GM19035 (cell line): ENCODE measurements at regions not wholly inside any gene's neighbourhood (a gene's known extent, or its start where the extent isn't known, plus 50 kb on each side); places are given as distances from the start of the nearest gene placed in this dataset.

Experiments used
- ATAC-seq: cut with Tn5 transposase; IDR thresholded peaks from one replicate; pipeline ENCODE4 v1.9.1; 2021; ENCODE audit not compliant: unreplicated experiment

DNA sequence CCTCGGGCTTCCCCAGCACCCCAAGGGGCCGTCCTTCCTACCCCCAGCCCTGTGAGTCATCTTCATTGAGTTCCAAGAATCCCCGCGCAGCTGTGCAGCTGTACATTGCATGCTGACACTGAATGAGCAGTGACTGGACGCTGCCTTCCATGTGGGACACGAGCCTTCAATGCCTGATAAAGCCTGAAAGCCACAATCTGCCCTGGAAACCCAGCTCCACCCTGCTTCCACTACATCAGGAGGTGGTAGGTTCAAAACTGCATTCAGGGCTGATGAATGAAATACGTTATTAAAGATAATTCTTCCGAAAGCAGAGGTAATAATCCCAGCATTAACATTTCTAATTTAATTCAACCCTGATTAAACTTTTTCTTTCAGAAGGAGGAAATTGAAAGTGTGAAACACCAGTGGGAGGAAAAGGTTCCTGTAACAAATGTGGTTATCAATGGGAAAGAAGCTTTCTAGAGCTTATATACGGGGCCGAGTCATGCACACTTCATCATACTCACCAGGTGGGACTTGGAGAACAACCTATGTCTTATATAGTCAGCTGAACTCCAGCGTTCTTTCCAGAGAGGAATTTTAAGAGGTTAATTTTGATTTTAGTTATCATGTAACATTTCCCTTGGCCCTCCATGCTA lies 360.1 kb downstream of the LPIN1 start:
- ATAC-seq: no peak

DNA sequence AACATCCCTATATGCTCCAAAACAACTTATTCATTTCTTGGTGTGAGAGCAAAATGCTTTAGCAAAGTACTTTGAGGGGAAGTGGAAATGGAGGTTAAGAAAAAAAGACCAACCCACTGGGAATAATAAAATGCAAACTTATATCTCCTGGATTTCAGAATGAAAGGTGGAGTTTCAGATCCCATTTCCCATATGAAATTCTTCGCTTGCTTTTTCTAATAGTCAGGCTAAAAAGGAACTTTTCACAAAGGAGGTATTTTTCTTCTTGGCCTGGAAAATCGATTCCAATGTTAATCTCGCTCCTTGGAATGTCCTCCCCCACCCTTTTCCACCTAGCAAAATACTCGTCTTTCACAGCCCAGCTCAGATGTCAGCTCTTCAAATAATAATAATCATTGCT lies 360.9 kb downstream of the LPIN1 start:
- ATAC-seq: no peak

DNA sequence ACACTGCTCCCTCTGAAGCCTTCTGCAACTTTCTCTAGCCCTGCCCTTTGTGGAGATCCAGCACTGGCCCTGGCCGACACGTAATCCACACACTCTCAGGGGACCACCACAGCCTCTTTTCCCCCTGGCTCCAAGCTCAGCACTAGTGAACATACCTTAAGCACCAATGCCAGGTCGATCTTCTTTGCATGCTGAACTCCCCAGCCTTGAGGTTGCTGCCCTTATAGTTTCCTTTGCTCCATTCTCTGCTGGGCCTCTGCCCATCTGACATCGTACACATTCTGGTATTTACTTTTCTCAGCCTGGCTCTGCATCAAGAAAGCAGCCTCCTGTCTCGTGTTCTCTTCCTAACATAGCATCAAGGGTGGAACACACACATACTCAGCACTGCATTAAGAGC lies 361.5 kb downstream of the LPIN1 start:
- ATAC-seq: no peak

DNA sequence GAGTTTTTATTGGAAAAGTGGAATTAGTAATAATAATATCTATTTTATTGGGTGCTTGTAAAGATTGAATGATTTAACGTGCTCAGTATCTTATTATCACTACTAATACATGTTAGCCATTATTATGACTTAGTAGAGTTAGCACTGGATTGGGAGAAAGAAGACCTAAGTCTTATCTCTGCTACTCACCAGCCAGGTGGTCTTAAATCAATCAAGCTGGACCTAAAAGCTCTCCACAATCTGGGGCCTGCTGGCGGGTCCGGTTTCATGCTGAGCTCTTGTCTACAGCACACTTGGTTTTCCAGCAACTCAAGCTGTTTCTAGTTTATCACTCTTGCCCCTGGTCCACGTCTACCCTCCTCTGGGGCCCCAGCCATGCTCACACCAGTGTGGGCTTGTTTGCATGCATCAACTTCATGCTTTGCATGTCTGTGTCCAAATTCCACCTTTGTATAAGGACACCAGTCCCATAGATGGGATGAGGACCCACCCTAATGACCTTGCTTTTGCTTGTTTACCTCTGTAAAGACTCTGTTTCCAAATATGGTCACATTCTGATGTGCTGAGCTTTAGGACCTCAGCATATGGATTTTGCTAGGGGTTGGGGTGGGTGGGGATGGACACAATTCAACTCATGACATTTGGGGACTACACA lies 363.1 kb downstream of the LPIN1 start:
- ATAC-seq: no peak

DNA sequence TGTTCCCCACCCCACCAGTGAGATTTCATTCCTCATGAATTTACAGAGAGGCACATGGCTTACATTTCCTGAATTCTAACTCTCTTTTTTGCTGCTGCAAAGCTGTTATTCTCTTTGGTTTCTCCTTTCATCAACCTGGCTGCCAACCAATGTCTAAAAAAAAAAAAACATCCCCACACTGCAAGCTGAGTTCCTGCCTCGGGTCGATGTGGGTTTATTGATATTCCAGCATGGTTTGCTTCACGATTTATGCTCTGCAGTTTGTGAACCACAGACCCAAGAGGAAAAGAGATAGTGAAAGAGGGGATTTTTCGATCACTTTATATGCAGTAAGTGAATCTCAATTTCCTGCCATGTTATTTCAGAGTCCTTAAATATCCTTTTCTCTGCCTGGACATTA lies 363.6 kb downstream of the LPIN1 start:
- no peak for ATAC-seq

DNA sequence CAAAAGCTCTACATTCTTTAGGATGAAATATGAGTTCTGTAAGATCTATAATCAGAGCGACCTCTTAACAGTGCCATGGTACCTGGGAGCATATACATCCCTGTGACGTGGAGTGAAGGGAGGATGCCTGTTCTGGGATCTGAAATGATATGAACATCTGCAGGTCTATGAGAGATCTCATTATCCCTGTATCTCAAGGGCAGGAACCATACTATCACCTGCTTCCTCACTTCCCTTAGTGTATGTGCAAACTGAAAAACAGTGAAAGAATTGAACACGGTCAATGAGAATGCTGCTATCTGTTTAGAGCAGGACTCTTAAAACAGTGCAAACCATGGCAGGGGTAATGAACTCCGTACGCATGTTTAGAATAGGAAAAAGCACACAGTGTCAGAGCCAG lies 364.0 kb downstream of the LPIN1 start:
- ATAC-seq: no peak

DNA sequence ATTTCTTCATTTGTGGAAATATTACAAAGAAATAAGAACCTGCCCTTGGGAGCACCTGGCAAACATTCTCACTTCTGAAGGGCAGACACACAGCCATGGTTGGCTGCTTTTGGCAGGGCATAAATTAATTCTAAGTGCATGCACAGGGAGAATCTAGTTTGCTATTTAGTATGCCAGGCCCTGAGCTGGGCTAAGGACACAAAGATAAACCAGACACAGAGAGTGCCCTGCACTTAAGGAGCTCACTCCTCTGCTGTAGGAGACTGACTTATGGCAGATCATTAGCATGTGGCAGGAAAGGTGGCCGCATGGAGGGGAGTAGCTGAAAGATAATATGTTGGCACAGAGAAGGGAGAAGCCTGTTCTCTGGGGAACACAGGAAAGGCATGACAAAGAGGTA lies 367.0 kb downstream of the LPIN1 start:
- no peak for ATAC-seq

DNA sequence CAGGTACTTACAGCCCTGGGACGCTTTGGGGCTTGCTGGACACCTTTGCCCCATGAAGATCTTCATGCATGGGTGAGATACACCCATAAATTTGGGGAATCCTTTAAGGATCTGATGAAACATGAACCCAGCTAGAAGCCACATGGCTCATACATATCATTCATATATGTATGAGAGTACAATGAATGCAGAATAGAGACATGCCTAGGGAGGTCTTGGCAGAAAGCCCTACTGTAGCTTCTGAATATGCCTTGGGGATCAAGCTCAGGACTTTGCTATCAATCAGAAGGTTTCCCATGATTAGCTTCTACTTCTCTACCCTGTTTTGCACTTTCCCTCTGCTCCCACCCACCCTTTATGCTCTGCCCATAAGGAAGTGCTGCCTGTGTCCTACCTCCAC lies 368.4 kb downstream of the LPIN1 start:
- ATAC-seq: no peak

DNA sequence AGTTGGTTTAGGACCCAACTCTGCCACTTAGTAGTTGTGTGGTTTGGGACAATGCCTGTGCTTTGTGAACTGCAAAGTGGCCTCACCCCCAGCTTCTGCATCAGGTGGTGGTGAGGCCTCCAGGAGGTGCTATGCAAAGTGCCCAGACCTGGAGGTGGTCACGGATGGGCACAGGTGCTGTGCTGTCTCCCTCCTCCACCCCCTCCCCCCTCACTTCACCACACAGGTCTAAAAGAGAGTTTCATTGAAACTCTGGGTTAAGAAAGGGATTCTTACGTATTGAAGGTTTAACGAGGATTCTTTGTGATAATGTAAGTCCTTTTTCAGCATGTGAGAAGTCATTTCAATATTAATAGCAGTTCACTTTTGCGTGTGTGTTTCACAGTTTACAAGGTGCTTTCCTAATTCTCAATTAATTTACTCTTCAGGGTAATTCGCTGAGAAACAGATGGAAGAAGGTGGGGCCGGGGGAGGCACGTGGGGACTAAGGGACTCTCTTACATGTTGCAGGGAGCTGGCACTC lies 369.9 kb downstream of the LPIN1 start:
- peak; percentile 50 for ATAC-seq

DNA sequence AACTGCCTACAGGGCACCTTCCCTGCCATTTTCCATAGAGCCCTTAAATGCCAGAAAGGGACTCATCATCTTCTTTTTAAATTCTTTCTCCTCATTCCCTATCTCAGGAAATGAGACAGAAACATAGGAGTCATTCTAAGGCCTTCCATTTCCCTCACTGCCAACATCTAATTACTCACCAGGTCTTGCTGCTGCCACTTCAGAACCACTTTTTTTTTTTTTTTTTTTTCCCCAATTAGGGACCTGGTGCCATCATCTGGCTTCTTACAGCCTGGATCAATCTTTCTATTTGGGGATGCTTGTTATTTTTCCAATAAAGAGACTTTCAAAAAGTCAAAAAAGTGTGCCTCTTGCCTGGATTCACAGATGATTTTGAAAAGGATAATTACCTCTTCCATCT lies 373.4 kb downstream of the LPIN1 start:
- ATAC-seq: no peak

DNA sequence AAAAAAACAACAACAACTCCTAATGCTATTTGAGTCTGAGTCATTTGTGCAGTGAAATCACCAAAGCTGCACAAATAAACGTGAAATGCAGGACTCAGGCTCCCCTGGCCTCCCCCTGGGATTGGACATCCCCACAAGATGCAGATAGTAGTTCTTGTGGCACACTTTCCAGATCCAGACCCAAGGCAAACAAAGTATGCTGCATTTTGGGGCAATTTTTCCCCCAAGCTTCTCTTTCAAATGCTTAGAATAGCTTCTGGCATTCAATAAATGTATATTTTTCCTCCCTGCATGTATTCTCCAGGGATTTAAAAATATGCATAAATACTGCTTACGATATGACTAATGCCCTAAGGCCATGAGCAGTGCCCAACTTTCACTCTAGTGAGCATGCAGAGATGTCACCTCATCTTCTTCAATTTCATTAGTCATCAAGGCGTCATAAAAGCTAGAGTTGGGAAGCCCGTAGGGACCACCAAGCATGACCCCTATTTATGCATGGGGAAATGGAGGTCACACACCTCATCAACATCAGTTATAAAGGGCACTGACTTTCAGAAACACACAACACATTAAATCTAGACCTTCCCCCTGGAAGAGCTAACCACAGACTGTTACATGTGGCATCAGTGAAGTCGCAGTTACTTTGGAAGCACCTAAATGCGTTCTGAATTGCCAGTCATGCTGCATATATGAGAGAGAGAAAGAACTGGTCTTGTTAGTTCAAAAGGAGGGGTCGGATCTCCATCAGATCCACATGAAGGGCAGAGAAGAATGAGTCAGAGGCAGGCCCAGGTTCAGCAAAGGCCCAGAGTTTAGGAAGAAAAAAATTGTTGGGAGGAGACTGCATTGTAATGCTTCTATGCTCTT lies 374.1 kb downstream of the LPIN1 start:
- no peak for ATAC-seq

DNA sequence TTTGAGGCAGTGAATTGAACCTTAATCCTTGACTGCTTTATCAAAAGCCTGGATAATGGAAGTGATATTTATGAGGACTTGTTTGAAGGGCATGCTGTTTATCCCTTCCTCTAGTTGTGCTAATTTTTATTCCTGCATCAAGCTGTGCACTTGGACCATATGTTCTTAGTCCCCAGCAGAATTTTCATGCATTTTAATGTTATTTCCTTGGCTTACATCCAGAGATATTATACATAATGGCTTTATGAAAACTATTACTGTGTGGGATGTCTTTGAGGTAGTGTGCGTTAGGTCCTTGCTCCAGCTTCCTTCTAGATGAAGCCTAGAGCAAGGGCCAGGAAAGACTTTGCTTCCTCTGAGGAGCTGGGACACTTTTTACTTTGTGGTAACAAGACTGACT lies 378.4 kb downstream of the LPIN1 start:
- ATAC-seq: no peak

DNA sequence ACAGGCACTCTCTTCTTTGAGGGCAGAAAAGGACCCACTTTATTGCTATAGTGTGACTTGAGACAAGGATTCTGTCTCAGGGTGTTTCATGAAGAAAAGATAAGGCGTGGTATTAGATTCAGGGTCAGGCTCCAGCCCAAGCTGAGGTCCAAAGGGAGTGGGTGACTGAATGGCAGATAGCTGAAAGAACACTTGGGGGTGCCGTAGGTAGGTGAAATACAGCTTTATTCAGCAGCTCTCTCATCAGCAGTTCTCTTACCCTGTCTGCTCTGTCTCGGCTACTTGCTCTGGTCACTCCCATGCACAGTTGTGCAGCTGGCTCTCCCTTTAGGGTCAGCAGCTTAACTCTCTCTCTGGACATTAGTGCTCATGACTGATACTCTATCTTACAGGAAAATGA lies 379.9 kb downstream of the LPIN1 start:
- ATAC-seq: no peak

DNA sequence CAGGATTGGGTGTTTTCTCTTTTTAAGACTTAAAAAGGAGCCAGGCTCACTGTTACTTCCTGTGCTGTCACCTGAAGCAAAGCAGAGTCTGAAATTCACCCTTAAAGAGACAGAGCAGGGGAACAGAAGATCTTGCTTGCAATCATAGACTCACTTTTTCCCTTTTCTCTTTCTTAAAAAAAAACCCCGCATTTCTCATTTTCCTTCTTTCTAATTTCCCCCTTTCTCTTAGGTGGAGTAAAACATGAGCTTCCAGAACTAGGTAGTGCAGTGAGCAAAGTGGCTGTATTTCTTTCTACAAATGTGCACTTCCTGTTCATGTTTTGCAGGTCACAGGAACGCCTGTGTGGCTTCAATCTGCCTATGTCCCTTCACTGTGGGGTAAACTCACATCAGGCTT lies 381.2 kb downstream of the LPIN1 start:
- ATAC-seq: no peak

DNA sequence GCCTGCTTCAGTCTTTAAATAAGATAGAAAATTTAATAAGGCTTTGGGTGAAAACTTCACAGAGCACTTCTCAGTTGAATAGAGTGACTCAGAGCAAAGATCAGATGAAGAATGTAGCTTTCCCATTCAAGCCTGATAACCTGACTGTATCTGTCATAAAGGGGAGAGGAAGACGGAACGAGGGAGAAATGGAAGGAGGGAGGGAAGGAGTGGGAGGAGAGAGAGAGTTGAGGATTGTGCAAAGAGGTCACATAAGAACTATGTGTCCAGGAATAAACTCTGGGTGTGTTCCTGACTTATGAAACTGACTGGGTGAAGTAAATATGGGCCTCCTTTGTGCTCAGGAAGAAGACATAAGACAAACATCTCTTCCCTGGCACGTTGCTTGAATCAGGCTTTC lies 385.5 kb downstream of the LPIN1 start:
- ATAC-seq: no peak

DNA sequence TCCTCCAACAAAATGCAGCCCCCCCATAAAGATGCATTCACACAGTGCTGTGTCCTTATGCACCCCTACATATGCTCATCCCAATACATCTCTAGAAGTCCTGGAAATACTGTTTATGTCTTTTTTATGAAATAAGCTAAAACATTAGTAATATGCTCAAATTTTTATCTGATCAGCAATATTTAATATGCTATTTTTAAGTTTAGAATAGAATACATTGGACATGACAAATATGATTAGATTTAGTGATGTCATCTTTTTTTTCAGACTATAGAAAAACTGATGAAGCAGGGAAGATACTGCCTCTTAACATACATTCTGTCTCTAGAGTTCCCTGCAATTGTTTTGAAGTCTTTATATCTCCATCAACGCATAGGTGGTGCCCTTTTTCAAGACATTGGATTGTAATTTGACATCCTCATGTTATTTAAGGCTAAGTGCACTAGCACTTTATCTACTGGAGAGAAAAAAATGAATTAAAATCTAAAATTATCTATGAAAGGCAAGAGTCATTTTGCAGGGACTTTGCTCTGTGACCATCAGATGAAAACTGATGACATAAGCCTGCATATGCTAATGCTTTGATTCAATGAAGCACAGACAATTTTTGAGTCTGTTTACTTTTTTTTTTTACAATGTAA lies 395.3 kb downstream of the LPIN1 start:
- no peak for ATAC-seq

DNA sequence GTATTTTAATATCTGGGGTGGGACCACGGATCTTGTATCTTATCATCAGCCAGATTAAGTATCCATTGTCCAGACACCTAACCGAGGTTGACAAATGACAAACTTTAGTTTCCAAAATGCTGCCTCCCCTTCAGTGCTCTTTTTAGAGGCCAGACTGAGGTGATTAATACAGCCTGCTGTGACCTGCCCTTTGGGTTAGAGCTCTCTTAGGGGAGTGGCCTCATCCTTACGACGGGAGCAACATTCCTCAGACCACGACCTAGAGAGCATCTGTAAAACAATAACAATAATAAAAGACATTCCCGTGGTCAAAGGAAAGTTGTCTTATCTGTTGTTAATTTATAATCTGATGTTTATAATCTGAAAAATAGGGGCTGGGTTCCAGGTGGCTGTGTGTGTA lies 405.3 kb downstream of the LPIN1 start:
- ATAC-seq: no peak

DNA sequence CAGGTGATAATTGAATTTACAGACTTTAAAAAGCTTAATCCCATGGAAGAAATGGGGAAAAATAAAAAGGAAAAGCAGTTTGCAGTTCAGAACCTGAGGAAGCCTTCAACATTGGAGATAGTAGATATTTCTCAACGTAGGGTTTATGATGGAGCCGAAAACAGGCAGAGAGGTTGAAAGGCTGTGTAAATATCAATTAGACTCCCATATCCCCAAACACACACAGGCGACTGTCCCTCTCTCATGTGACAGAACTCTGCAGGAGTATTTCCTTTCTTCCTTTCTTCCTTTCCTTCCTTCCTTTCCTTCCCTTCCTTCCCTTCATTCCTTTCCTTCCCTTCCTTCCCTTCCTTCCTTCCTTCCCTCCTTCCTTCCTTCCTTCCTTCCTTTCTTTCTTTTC lies 406.5 kb downstream of the LPIN1 start:
- no peak for ATAC-seq

DNA sequence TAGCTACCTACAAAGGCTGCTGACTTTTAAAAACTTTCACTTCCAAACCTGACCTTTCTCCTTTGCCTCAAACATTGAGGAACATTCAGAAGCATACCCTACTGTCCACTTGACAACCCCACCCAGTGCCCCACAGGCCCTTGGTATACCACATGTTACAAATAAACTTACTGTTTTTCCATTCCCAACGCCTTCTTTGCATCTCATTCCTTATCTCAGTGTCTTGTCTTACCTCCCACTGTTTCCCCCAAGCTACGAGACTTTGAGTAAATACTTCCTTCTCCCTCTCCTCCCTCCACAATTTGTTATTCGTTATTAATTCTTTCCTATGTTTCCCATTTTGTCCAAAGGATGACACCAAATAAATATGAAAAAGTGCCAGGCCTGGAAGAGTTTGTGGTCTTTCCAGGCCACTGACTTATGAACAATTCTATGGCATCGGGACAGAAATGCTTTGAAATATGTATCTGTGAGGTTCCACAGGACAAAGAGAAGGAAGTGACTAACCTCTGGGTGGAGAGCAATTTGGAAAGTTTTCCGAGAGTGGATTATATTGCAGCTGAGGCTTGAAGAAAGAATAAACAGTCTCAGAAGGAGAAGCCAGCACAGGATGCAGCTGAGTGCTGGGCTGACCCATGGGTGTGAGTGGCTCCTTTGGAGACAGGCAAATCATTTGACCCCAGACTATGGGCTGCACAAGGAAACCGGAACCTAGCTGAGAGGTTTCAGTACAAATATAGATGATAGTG lies 409.0 kb downstream of the LPIN1 start:
- ATAC-seq: no peak

DNA sequence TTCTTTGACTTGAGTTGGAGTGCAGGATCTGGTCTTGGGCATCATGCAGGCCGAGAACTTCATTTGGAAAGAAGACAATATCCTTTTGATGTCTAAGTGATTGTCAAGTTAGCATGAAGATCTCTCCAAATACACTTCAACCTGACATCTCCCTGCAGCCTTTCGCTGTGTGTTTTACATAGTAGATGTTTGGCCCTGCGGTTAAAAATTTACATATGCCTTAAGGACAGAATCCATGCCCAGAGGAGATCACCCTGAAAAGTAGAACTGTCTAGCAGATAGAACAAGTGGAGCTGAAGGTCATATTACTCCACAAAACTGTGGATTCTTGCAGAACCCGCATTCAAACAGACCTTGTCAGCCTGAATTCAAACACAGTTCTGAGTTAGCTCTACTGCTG lies 409.9 kb downstream of the LPIN1 start:
- no peak for ATAC-seq

DNA sequence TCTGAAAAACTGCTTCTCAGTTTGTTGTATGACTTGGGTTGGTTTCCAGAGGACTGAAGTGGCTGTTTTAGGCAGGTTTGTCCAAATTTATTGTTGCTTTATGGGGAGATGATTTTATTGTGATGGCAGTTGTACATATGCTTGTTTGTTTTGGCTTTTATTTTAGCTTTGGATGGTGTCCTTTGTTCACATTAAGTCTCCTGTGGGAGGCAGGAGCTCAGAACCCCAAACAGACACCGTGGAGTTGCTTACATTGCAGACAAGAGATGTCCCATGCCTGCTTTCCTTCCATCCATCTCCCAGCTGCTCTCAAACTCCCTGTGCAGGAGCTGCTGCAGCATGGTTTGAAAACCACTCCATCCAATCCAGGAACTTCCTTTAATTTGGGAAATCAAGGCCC lies 414.7 kb downstream of the LPIN1 start:
- ATAC-seq: no peak
